ENCODE measurements at regions not wholly inside any gene's neighbourhood (a gene's known extent, or its start where the extent isn't known, plus 50 kb on each side); places are given as distances from the start of the nearest gene placed in this dataset.
"Not testable (repeated sequence)": the region's sequence is repeated elsewhere in the genome, so short reads cannot be mapped to it uniquely, and the experiment has no call there.

GRCh38 chr20:28562510-28562898, 2695.0 kb upstream of the DEFB115 start:
- no peak for DNase-seq (ENCODE audit: low read depth in 3 of 3)

- DNase-seq (ENCODE audit: low read depth in 3 of 3) = not testable (repeated sequence)
Measured at GRCh38 chr20:28562899-28563521, 2694.5 kb upstream of the DEFB115 start.

DNA sequence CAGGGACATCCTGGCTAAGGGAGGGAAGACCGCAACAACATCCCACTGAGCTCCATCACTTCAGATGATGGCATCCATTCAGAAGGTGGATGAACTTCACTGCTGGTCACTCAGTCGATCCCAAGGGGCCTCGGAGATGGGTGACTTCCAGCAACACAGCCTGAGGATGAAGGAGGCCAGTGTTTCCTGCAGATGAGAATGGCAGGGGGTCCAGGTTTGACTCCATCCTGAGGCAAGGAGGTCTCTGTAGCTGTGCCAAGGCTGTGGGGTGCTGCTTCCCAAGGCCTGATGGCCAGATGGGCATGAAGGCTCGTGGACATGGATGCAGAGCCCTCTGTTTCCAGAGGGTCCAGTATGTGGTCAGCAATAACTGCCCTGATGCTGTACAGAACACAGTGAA, 2693.4 kb upstream of the DEFB115 start:
- DNase-seq (ENCODE audit: low read depth in 3 of 3) = not testable (repeated sequence)

GRCh38 chr20:28564688-28565463, 2692.6 kb upstream of the DEFB115 start:
- not testable (repeated sequence) for DNase-seq (ENCODE audit: low read depth in 3 of 3)

DNA sequence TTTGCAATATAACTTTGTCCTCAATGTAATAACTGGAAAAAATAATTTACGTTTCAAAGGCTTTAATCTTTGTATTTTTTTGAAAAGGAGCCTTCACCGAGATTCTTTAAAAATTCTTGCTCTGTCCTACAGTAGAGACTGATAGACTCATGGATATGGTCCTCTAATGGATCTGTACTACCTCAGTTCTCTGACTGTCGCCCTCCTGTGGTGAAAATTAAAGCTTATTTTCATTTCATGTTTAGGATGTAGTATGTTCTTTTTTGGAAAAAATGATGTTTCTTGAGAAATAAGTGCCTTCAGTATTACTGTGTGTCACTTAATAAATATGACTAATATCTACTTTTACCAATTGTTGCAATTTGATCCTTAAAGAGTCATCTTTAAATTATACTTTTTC, 2681.5 kb upstream of the DEFB115 start:
- DNase-seq (ENCODE audit: low read depth in 3 of 3) = not testable (repeated sequence)

GRCh38 chr20:28591680-28592079, 2665.8 kb upstream of the DEFB115 start:
- not testable (repeated sequence) for DNase-seq (ENCODE audit: low read depth in 3 of 3)

- DNase-seq (ENCODE audit: low read depth in 3 of 3) = not testable (repeated sequence)
Measured at GRCh38 chr20:28593383-28593782, 2664.1 kb upstream of the DEFB115 start.

GRCh38 chr20:28594476-28594875, 2663.0 kb upstream of the DEFB115 start:
- DNase-seq (ENCODE audit: low read depth in 3 of 3) = not testable (repeated sequence)

- DNase-seq (ENCODE audit: low read depth in 3 of 3) = not testable (repeated sequence)
Measured at GRCh38 chr20:28602006-28602402, 2655.5 kb upstream of the DEFB115 start.

GRCh38 chr20:28602403-28603217, 2654.9 kb upstream of the DEFB115 start:
- DNase-seq (ENCODE audit: low read depth in 3 of 3) = peak; percentile 44 to 79 (median 53)

GRCh38 chr20:28603218-28603577, 2654.3 kb upstream of the DEFB115 start:
- not testable (repeated sequence) for DNase-seq (ENCODE audit: low read depth in 3 of 3)

DNA sequence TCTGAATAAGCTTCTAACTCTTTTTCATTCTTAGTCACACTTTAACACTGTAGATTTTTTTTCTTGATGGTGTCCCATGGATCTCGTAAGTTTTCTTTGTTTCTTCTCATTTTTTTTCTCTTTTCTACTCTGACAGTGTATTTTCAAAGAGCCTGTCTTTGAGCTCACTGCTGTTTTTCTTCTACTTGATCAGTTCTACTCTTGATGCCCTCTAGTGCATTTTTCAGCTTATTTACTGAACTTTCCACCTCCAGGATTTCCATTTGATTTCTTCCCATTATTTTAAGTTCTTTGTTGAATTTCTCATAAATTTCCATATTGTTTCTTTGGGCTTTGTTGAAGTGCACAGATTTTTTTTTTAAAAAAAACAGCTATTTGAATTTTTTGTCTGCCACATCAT, 2641.1 kb upstream of the DEFB115 start:
- DNase-seq (ENCODE audit: low read depth in 3 of 3) = no peak

- not testable (repeated sequence) for DNase-seq (ENCODE audit: low read depth in 3 of 3)
Measured at GRCh38 chr20:28619956-28620651, 2637.4 kb upstream of the DEFB115 start.

GRCh38 chr20:28625112-28625511, 2632.4 kb upstream of the DEFB115 start:
- DNase-seq (ENCODE audit: low read depth in 3 of 3) = not testable (repeated sequence)

DNA sequence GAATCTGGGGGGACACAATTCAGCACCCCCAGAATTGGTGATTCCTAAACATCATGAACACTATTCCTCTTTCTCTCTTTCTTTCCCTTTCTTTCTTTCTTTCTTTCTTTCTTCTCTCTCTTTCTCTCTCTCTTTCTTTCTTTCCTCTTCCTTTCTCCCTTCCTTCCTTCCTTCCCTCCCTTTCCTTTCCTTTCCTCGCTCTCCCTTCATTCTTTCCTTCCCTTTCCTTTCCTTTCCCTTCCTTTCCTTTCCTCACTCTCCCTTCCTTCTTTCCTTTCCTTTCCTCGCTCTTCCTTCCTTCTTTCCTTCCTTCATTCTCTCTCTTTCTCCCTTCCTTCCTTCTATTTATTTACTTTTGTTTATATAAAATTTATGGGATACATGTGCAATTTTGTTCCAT, 2616.6 kb upstream of the DEFB115 start:
- not testable (repeated sequence) for DNase-seq (ENCODE audit: low read depth in 3 of 3)

All from stimulated activated CD4-positive, alpha-beta T cell treated with anti-CD3 and anti-CD28 coated beads, TNF-alpha, amount 100 ng/mL, for 48 hours (primary cell).